ENCODE measurements at regions not wholly inside any gene's neighbourhood (a gene's known extent, or its start where the extent isn't known, plus 50 kb on each side); places are given as distances from the start of the nearest gene placed in this dataset.

- DNase-seq = no peak
These were observed 402.2 kb upstream of the USP15 start for GRCh38 chr12:61857968-61858367.

- DNase-seq = no peak
These were observed 399.8 kb upstream of the USP15 start for GRCh38 chr12:61860451-61860850.

- DNase-seq = no peak
These were observed 397.2 kb upstream of the USP15 start for GRCh38 chr12:61862986-61863385.

GRCh38 chr12:61863811-61864210 is 396.4 kb upstream of the USP15 start:
- DNase-seq = no peak

GRCh38 chr12:61869796-61870195 is 390.4 kb upstream of the USP15 start:
- no peak for DNase-seq

- DNase-seq = no peak
These were observed 389.3 kb upstream of the USP15 start for GRCh38 chr12:61870658-61871484.

- DNase-seq = no peak
These were observed 388.8 kb upstream of the USP15 start for GRCh38 chr12:61871485-61871810.

- DNase-seq = no peak
These were observed 381.0 kb upstream of the USP15 start for GRCh38 chr12:61879229-61879628.

- DNase-seq = no peak
These were observed 380.0 kb upstream of the USP15 start for GRCh38 chr12:61880186-61880585.

- DNase-seq = no peak
These were observed 368.6 kb upstream of the USP15 start for GRCh38 chr12:61891632-61892031.

- DNase-seq = no peak
These were observed 366.0 kb upstream of the USP15 start for GRCh38 chr12:61894168-61894567.

- no peak for DNase-seq
These were observed 363.8 kb upstream of the USP15 start for GRCh38 chr12:61896436-61896835.

GRCh38 chr12:61902403-61902802 is 357.8 kb upstream of the USP15 start:
- no peak for DNase-seq

- no peak for DNase-seq
These were observed 349.1 kb upstream of the USP15 start for GRCh38 chr12:61911113-61911512.

- no peak for DNase-seq
These were observed 344.8 kb upstream of the USP15 start for GRCh38 chr12:61915420-61915819.

GRCh38 chr12:61916831-61917230 is 343.4 kb upstream of the USP15 start:
- DNase-seq = no peak

GRCh38 chr12:61919686-61920085 is 340.5 kb upstream of the USP15 start:
- DNase-seq = no peak

GRCh38 chr12:61920230-61920629 is 340.0 kb upstream of the USP15 start:
- DNase-seq = no peak

GRCh38 chr12:61923152-61923551 is 337.1 kb upstream of the USP15 start:
- DNase-seq = no peak

- no peak for DNase-seq
These were observed 325.6 kb upstream of the USP15 start for GRCh38 chr12:61934564-61934963.

GRCh38 chr12:61939977-61940376 is 320.2 kb upstream of the USP15 start:
- no peak for DNase-seq

- DNase-seq = no peak
These were observed 303.7 kb upstream of the USP15 start for GRCh38 chr12:61956545-61956944.

GRCh38 chr12:61974461-61974860 is 285.7 kb upstream of the USP15 start:
- no peak for DNase-seq

GRCh38 chr12:61985830-61986229 is 274.4 kb upstream of the USP15 start:
- no peak for DNase-seq

- DNase-seq = no peak
These were observed 273.0 kb upstream of the USP15 start for GRCh38 chr12:61987173-61987572.
